UCSD-AML1 (cell line): ENCODE measurements at regions not wholly inside any gene's neighbourhood (a gene's known extent, or its start where the extent isn't known, plus 50 kb on each side); places are given as distances from the start of the nearest gene placed in this dataset.

Experiments used
- DNase-seq: peaks from one replicate; lab custom pipeline; 2025; ENCODE audit not compliant: unreplicated experiment; lab: John Stamatoyannopoulos, UW

- DNase-seq: no peak
Observed at GRCh38 chr11:112881461-112881860, 79.8 kb upstream of the NCAM1 start.

GRCh38 chr11:112882494-112883381 lies 78.5 kb upstream of the NCAM1 start:
- DNase-seq: no peak

GRCh38 chr11:112884012-112884767 lies 77.0 kb upstream of the NCAM1 start:
- no peak for DNase-seq

- no peak for DNase-seq
Observed at GRCh38 chr11:112885744-112886433, 75.3 kb upstream of the NCAM1 start.

GRCh38 chr11:112886434-112887370 lies 74.5 kb upstream of the NCAM1 start:
- no peak for DNase-seq

- DNase-seq: no peak
Observed at GRCh38 chr11:112889446-112889845, 71.8 kb upstream of the NCAM1 start.

GRCh38 chr11:112899235-112900006 lies 61.8 kb upstream of the NCAM1 start:
- DNase-seq: no peak

GRCh38 chr11:112901924-112902323 lies 59.3 kb upstream of the NCAM1 start:
- DNase-seq: no peak

GRCh38 chr11:112902361-112903011 lies 58.7 kb upstream of the NCAM1 start:
- no peak for DNase-seq

- DNase-seq: no peak
Observed at GRCh38 chr11:112903340-112903739, 57.9 kb upstream of the NCAM1 start.

- DNase-seq: no peak
Observed at GRCh38 chr11:112911124-112911523, 50.1 kb upstream of the NCAM1 start.
